ENCODE measurements at regions not wholly inside any gene's neighbourhood (a gene's known extent, or its start where the extent isn't known, plus 50 kb on each side); places are given as distances from the start of the nearest gene placed in this dataset.

GRCh38 chr22:49306632-49307480, 520.8 kb downstream of the BRD1 start:
- Histone ChIP-seq H3K27me3 (peaks cover 6 to 51% (median 40%) of the 10 kb centered on the region in 3 donors), H3K27ac (no peak overlapping the region), H3K9me3 (no peaks in the 10 kb centered on the region), H3K4me1 (peaks cover 0 to 5% (median 0%) of the 10 kb centered on the region in 4 donors), H3K4me3 (no peak overlapping the region), H3K36me3 (no peaks in the 10 kb centered on the region)
- WGBS, 2 donors: 70 to 75% methylated on average over 31 of the region's 31 CpGs
- TF ChIP-seq POLR2AphosphoS5 (IDR thresholded peaks at IDR 0.05): no peak
- TF ChIP-seq EP300 (IDR thresholded peaks at IDR 0.05): no peak
- TF ChIP-seq POLR2A (IDR thresholded peaks at IDR 0.05): no peak
- TF ChIP-seq CTCF (IDR thresholded peaks at IDR 0.05): no peak
- DNase-seq: peak; percentile 56
- intact Hi-C loops (cut with DNase I): loop anchor here (5.0 kb wide), 1 partner anchor 730 kb away; no protein-coding TSS in a partner anchor

GRCh38 chr22:49305966-49306631, 521.6 kb downstream of the BRD1 start:
- peaks cover 6 to 55% (median 40%) of the 10 kb centered on the region in 3 donors for H3K27me3 ChIP-seq
- peak; percentile 21 for DNase-seq
- no peak overlapping the region for H3K27ac ChIP-seq
- H3K4me3 ChIP-seq: no peak overlapping the region
- no peak for TF ChIP-seq POLR2AphosphoS5 (IDR thresholded peaks at IDR 0.05)
- no peak for TF ChIP-seq EP300 (IDR thresholded peaks at IDR 0.05)
- no peak for TF ChIP-seq POLR2A (IDR thresholded peaks at IDR 0.05)
- TF ChIP-seq CTCF (IDR thresholded peaks at IDR 0.05): no peak
- WGBS, 2 donors: 72 to 83% methylated on average over 18 of the region's 18 CpGs
- no peaks in the 10 kb centered on the region for H3K36me3 ChIP-seq
- intact Hi-C loops (cut with DNase I): loop anchor here (5.0 kb wide), 1 partner anchor 729 kb away; no protein-coding TSS in a partner anchor
- H3K4me1 ChIP-seq: peaks cover 0 to 5% (median 0%) of the 10 kb centered on the region in 4 donors
- H3K9me3 ChIP-seq: no peaks in the 10 kb centered on the region

GRCh38 chr22:49305214-49305965, 522.3 kb downstream of the BRD1 start:
- Histone ChIP-seq H3K27ac (no peak overlapping the region), H3K27me3 (peaks cover 6 to 55% (median 40%) of the 10 kb centered on the region in 3 donors), H3K4me1 (peaks cover 0 to 5% (median 0%) of the 10 kb centered on the region in 4 donors), H3K9me3 (no peaks in the 10 kb centered on the region), H3K36me3 (no peaks in the 10 kb centered on the region), H3K4me3 (no peak overlapping the region)
- intact Hi-C loops (cut with DNase I): loop anchor here (5.0 kb wide), 1 partner anchor 728 kb away; no protein-coding TSS in a partner anchor
- TF ChIP-seq CTCF (IDR thresholded peaks at IDR 0.05) (peak; percentile 32 to 81 (median 74)), EP300 (IDR thresholded peaks at IDR 0.05) (no peak), POLR2AphosphoS5 (IDR thresholded peaks at IDR 0.05) (no peak)
- peak; percentile 63 for DNase-seq
- 12 to 16% methylated on average over 20 of the region's 20 CpGs for WGBS, 2 donors

- H3K4me1 ChIP-seq: peaks cover 0 to 5% (median 0%) of the 10 kb centered on the region in 4 donors
- intact Hi-C loops (cut with DNase I): no loop called here
- no peak overlapping the region for H3K27ac ChIP-seq
- no peaks in the 10 kb centered on the region for H3K9me3 ChIP-seq
- no peak overlapping the region for H3K4me3 ChIP-seq
- H3K36me3 ChIP-seq: no peaks in the 10 kb centered on the region
- WGBS, 2 donors: 75 to 88% methylated on average over 22 of the region's 22 CpGs
- no peak for TF ChIP-seq CTCF (IDR thresholded peaks at IDR 0.05)
- TF ChIP-seq POLR2A (IDR thresholded peaks at IDR 0.05): no peak
- no peak for TF ChIP-seq EP300 (IDR thresholded peaks at IDR 0.05)
- no peak for TF ChIP-seq POLR2AphosphoS5 (IDR thresholded peaks at IDR 0.05)
- DNase-seq: peak; percentile 53
- peaks cover 6 to 65% (median 40%) of the 10 kb centered on the region in 3 donors for H3K27me3 ChIP-seq
Observed at GRCh38 chr22:49303781-49304461, 523.8 kb downstream of the BRD1 start.
